GM23338 (cell line): ENCODE measurements at regions not wholly inside any gene's neighbourhood (a gene's known extent, or its start where the extent isn't known, plus 50 kb on each side); places are given as distances from the start of the nearest gene placed in this dataset.
A peak's percentile ranks its signal among the peaks of the same experiment; 100 is the strongest.

Source experiments
- ATAC-seq: fragments of 200-7000 bp; cut with Tn5 transposase; 3 replicates; pipeline ENCODE4 v1.9.1; 2020
- DNase-seq: peaks from one replicate; pipeline ENCODE4 v3.0.0-alpha.2; 2015; ENCODE audit warnings: low spot score
- H2AFZ ChIP-seq: fragments of 200-600 bp; sonication (generic); 2 replicates; pipeline ENCODE4 v1.8.0; 2016; ENCODE audit warnings: antibody characterized with exemption, mild to moderate bottlenecking, moderate library complexity
- H3F3A ChIP-seq: fragments of 200-600 bp; sonication (generic); replicated peaks from 2 replicates; pipeline ENCODE4 v1.8.0; 2017; ENCODE audit warnings: antibody characterized with exemption, mixed run types, low read depth
- H3K27ac ChIP-seq: fragments of 200-600 bp; sonication (generic); 2 replicates; pipeline ENCODE4 v1.6.1; 2016; ENCODE audit warnings: low read depth
- H3K27me3 ChIP-seq: fragments of 200-600 bp; sonication (generic); 2 replicates; pipeline ENCODE4 v1.8.0; 2016; ENCODE audit warnings: mild to moderate bottlenecking, mixed run types, moderate library complexity; ENCODE audit not compliant: insufficient read depth
- H3K36me3 ChIP-seq: fragments of 200-600 bp; sonication (generic); 2 replicates; pipeline ENCODE4 v1.8.0; 2016; ENCODE audit warnings: mild to moderate bottlenecking; ENCODE audit not compliant: insufficient read depth
- H3K4me1 ChIP-seq: fragments of 200-600 bp; sonication (generic); 2 replicates; pipeline ENCODE4 v1.8.0; 2016; ENCODE audit warnings: mild to moderate bottlenecking, moderate library complexity; ENCODE audit not compliant: insufficient read depth
- H3K4me2 ChIP-seq: fragments of 200-600 bp; sonication (generic); 2 replicates; pipeline ENCODE4 v1.7.1; 2017; ENCODE audit warnings: mixed run types
- H3K4me3 ChIP-seq: fragments of 200-600 bp; sonication (generic); 2 replicates; pipeline ENCODE4 v1.6.1; 2016; ENCODE audit warnings: mixed run types
- H3K79me2 ChIP-seq: fragments of 200-600 bp; sonication (generic); replicated peaks from 2 replicates; pipeline ENCODE4 v1.8.0; 2017; ENCODE audit warnings: mild to moderate bottlenecking; ENCODE audit not compliant: insufficient read depth
- H3K9me2 ChIP-seq: fragments of 200-600 bp; sonication (generic); 2 replicates; pipeline ENCODE4 v1.8.0; 2017; ENCODE audit not compliant: insufficient read depth
- H4K20me1 ChIP-seq: fragments of 200-600 bp; sonication (generic); replicated peaks from 2 replicates; pipeline ENCODE4 v1.8.0; 2017; ENCODE audit warnings: mild to moderate bottlenecking; ENCODE audit not compliant: insufficient read depth
- H3K27ac Mint-ChIP-seq: 2 replicates; pipeline ENCODE4 v1.8.0; 2020; ENCODE audit warnings: inconsistent platforms, mild to moderate bottlenecking, moderate library complexity, mixed read lengths
- H3K27me3 Mint-ChIP-seq: 3 replicates; pipeline ENCODE4 v1.8.0; 2022; ENCODE audit warnings: low read depth, mild to moderate bottlenecking, moderate library complexity, mixed read lengths, inconsistent platforms; ENCODE audit not compliant: insufficient read depth, poor library complexity
- H3K36me3 Mint-ChIP-seq: 3 replicates; pipeline ENCODE4 v1.8.0; 2021; ENCODE audit warnings: low read depth, mild to moderate bottlenecking, inconsistent platforms, moderate library complexity, mixed read lengths
- H3K4me1 Mint-ChIP-seq: 3 replicates; pipeline ENCODE4 v1.8.0; 2020; ENCODE audit warnings: mild to moderate bottlenecking, inconsistent platforms, mixed read lengths
- H3K4me3 Mint-ChIP-seq: 3 replicates; pipeline ENCODE4 v1.8.0; 2021; ENCODE audit warnings: moderate library complexity, mild to moderate bottlenecking, inconsistent platforms, mixed read lengths
- H3K9me3 Mint-ChIP-seq: 3 replicates; pipeline ENCODE4 v1.8.0; 2020; ENCODE audit warnings: moderate library complexity, mild to moderate bottlenecking, inconsistent platforms, mixed read lengths
- CREB1 ChIP-seq: fragments of 250-450 bp; sonication (Bioruptor Pico); IDR thresholded peaks from 2 replicates; pipeline ENCODE4 v1.5.0; 2020; ENCODE audit warnings: low read depth, mild to moderate bottlenecking, moderate library complexity
- JUNB ChIP-seq: IDR thresholded peaks from one replicate; pipeline ENCODE4 v1.6.1; 2016; ENCODE audit warnings: antibody characterized with exemption; ENCODE audit not compliant: unreplicated experiment
- NANOG ChIP-seq: IDR thresholded peaks from 2 replicates; pipeline ENCODE4 v1.6.1; 2016; ENCODE audit warnings: antibody characterized with exemption, borderline replicate concordance
- ZNF331 ChIP-seq: fragments of 250-450 bp; sonication (Bioruptor Pico); IDR thresholded peaks from 2 replicates; pipeline ENCODE4 v1.5.0; 2020; ENCODE audit warnings: low read depth, mild to moderate bottlenecking, moderate library complexity
- TF ChIP-seq, protein P1 (sequence below): IDR thresholded peaks from 2 replicates; pipeline ENCODE4 v1.6.1; 2016; ENCODE audit warnings: antibody characterized with exemption
- TF ChIP-seq, protein P2 (sequence below), 2 experiments: fragments of 200-600 bp in 1 of 2; sonication (generic) in 1 of 2; conservative IDR thresholded peaks; 2 replicates each; pipeline versions ENCODE4 v1.5.1 to v1.6.1; 2016 to 2017; ENCODE audit warnings: antibody characterized with exemption in 2 of 2, low read depth in 2 of 2, mild to moderate bottlenecking in 2 of 2, moderate library complexity in 1 of 2
- TF ChIP-seq, protein P3 (sequence below): fragments of 250-450 bp; sonication (Bioruptor Pico); IDR thresholded peaks from 2 replicates; pipeline ENCODE4 v1.5.0; 2020; ENCODE audit warnings: mild to moderate bottlenecking, moderate library complexity

DNA sequence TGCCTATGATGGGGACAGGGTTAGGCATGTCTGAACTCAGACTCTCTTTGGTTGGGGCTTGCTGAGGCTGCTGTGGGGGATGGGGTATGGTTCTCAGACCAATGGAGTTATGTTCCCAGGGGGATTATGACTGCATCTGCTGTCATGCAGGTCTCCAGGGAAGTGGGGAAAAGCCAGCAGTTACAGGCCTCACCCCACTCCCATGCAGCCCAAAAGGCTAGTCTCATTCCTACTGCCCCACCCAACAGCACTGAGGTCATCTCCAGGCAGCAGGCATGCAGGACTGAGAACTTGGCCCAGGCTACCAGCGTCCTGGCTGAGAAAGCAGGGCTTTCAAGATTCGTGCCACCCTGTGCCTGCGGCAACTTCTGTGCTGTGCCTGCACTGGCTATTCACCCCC is 373.3 kb downstream of the HTR7 start:
- Histone ChIP-seq H2AFZ (peak overlapping the region; percentile 74), H3K27me3 (no peaks in the 10 kb centered on the region), H3K4me1 (0 out of 2 replicates have a peak, but pooled peaks cover 7% of the 10 kb centered on the region), H3K4me2 (no peak overlapping the region), H3K4me3 (no peak overlapping the region), H3K9me2 (no peaks in the 10 kb centered on the region), H3K79me2 (no peaks in the 10 kb centered on the region), H3K36me3 (no peaks in the 10 kb centered on the region), H4K20me1 (no peaks in the 10 kb centered on the region), H3F3A (no peaks in the 10 kb centered on the region), H3K27ac (no peak overlapping the region)
- TF ChIP-seq ZNF331 (CRISPR knock-in tag): no peak
- no peak overlapping the region for H3K4me3 Mint-ChIP-seq
- no peak overlapping the region for H3K27ac Mint-ChIP-seq
- ATAC-seq (peak; percentile 66), DNase-seq (no peak)
- H3K27me3 Mint-ChIP-seq: peaks cover 2% of the 10 kb centered on the region
- H3K9me3 Mint-ChIP-seq: no peaks in the 10 kb centered on the region
- H3K4me1 Mint-ChIP-seq: peaks cover 14% of the 10 kb centered on the region
- H3K36me3 Mint-ChIP-seq: no peaks in the 10 kb centered on the region

DNA sequence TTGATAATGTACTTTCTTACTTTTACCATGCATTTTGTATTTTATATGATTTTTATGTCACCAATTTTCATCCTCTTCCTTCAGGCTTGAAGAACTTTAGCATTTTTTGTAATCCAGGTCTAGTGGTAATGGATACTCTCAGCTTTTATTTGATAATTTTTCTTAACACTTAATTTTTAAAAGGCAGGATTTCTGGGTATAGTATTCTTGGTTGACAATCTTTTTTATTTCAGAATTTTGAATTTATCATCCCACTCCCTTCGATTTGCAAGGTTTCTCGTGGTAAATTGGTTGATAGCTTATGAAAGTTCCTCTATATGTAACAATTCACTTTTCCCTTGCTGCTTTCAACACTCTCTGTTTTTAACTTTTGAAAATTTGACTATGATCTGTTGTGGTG is 363.7 kb downstream of the HTR7 start:
- H3K9me2 ChIP-seq: peaks cover 7% of the 10 kb centered on the region
- H3K4me1 ChIP-seq: no peaks in the 10 kb centered on the region
- no peak for DNase-seq
- H3K27ac ChIP-seq: no peak overlapping the region
- H3K36me3 ChIP-seq: no peaks in the 10 kb centered on the region
- H3F3A ChIP-seq: no peaks in the 10 kb centered on the region
- H2AFZ ChIP-seq: no peak overlapping the region
- peaks cover 18% of the 10 kb centered on the region for H3K9me3 Mint-ChIP-seq
- TF ChIP-seq, protein P1, sequence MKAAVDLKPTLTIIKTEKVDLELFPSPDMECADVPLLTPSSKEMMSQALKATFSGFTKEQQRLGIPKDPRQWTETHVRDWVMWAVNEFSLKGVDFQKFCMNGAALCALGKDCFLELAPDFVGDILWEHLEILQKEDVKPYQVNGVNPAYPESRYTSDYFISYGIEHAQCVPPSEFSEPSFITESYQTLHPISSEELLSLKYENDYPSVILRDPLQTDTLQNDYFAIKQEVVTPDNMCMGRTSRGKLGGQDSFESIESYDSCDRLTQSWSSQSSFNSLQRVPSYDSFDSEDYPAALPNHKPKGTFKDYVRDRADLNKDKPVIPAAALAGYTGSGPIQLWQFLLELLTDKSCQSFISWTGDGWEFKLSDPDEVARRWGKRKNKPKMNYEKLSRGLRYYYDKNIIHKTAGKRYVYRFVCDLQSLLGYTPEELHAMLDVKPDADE: no peak
- H3K4me2 ChIP-seq: no peak overlapping the region
- no peak for ATAC-seq
- H3K27me3 Mint-ChIP-seq: no peaks in the 10 kb centered on the region
- no peaks in the 10 kb centered on the region; the same call in 2 of the 3 replicates for H3K36me3 Mint-ChIP-seq
- H3K27me3 ChIP-seq: no peaks in the 10 kb centered on the region
- no peak overlapping the region for H3K4me3 ChIP-seq
- no peak overlapping the region for H3K4me3 Mint-ChIP-seq
- no peaks in the 10 kb centered on the region for H4K20me1 ChIP-seq
- H3K27ac Mint-ChIP-seq: no peak overlapping the region
- H3K4me1 Mint-ChIP-seq: no peaks in the 10 kb centered on the region
- no peaks in the 10 kb centered on the region for H3K79me2 ChIP-seq

DNA sequence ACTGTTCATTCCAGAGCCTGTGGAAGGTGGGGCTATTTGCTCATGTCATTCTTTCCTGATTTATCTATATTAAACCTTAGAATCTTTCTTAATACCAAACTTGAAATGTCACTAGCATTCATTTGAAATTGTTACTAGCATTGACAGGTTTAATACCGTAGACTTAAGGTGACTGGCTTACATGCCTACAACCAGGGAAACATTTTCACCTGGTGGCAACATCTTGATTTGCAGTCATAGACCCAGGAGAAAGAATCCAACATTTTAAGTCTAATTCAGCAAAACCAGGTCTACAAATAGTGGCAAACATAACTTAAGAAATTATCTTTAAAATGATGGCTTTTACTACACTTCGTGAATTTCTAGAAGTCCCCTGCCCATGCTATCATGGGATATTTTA is 353.7 kb downstream of the HTR7 start:
- H3K9me3 Mint-ChIP-seq: no peaks in the 10 kb centered on the region
- no peak overlapping the region for H3K4me3 Mint-ChIP-seq
- peaks cover 3% of the 10 kb centered on the region; the same call in 1 of the 2 replicates for H3K9me2 ChIP-seq
- no peaks in the 10 kb centered on the region for H3K36me3 ChIP-seq
- H3K4me2 ChIP-seq: no peak overlapping the region
- no peaks in the 10 kb centered on the region for H3K79me2 ChIP-seq
- no peaks in the 10 kb centered on the region for H4K20me1 ChIP-seq
- H3K27ac Mint-ChIP-seq: no peak overlapping the region
- H3K4me3 ChIP-seq: no peak overlapping the region
- no peak for TF ChIP-seq JUNB
- no peak for TF ChIP-seq CREB1 (CRISPR knock-in tag)
- no peak for TF ChIP-seq NANOG
- TF ChIP-seq, protein P2, sequence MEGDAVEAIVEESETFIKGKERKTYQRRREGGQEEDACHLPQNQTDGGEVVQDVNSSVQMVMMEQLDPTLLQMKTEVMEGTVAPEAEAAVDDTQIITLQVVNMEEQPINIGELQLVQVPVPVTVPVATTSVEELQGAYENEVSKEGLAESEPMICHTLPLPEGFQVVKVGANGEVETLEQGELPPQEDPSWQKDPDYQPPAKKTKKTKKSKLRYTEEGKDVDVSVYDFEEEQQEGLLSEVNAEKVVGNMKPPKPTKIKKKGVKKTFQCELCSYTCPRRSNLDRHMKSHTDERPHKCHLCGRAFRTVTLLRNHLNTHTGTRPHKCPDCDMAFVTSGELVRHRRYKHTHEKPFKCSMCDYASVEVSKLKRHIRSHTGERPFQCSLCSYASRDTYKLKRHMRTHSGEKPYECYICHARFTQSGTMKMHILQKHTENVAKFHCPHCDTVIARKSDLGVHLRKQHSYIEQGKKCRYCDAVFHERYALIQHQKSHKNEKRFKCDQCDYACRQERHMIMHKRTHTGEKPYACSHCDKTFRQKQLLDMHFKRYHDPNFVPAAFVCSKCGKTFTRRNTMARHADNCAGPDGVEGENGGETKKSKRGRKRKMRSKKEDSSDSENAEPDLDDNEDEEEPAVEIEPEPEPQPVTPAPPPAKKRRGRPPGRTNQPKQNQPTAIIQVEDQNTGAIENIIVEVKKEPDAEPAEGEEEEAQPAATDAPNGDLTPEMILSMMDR (conservative IDR thresholded peaks at IDR 0.05; ENCODE audit: low read depth in 2 of 2): peak; percentile 26 to 48
- TF ChIP-seq, protein P3, sequence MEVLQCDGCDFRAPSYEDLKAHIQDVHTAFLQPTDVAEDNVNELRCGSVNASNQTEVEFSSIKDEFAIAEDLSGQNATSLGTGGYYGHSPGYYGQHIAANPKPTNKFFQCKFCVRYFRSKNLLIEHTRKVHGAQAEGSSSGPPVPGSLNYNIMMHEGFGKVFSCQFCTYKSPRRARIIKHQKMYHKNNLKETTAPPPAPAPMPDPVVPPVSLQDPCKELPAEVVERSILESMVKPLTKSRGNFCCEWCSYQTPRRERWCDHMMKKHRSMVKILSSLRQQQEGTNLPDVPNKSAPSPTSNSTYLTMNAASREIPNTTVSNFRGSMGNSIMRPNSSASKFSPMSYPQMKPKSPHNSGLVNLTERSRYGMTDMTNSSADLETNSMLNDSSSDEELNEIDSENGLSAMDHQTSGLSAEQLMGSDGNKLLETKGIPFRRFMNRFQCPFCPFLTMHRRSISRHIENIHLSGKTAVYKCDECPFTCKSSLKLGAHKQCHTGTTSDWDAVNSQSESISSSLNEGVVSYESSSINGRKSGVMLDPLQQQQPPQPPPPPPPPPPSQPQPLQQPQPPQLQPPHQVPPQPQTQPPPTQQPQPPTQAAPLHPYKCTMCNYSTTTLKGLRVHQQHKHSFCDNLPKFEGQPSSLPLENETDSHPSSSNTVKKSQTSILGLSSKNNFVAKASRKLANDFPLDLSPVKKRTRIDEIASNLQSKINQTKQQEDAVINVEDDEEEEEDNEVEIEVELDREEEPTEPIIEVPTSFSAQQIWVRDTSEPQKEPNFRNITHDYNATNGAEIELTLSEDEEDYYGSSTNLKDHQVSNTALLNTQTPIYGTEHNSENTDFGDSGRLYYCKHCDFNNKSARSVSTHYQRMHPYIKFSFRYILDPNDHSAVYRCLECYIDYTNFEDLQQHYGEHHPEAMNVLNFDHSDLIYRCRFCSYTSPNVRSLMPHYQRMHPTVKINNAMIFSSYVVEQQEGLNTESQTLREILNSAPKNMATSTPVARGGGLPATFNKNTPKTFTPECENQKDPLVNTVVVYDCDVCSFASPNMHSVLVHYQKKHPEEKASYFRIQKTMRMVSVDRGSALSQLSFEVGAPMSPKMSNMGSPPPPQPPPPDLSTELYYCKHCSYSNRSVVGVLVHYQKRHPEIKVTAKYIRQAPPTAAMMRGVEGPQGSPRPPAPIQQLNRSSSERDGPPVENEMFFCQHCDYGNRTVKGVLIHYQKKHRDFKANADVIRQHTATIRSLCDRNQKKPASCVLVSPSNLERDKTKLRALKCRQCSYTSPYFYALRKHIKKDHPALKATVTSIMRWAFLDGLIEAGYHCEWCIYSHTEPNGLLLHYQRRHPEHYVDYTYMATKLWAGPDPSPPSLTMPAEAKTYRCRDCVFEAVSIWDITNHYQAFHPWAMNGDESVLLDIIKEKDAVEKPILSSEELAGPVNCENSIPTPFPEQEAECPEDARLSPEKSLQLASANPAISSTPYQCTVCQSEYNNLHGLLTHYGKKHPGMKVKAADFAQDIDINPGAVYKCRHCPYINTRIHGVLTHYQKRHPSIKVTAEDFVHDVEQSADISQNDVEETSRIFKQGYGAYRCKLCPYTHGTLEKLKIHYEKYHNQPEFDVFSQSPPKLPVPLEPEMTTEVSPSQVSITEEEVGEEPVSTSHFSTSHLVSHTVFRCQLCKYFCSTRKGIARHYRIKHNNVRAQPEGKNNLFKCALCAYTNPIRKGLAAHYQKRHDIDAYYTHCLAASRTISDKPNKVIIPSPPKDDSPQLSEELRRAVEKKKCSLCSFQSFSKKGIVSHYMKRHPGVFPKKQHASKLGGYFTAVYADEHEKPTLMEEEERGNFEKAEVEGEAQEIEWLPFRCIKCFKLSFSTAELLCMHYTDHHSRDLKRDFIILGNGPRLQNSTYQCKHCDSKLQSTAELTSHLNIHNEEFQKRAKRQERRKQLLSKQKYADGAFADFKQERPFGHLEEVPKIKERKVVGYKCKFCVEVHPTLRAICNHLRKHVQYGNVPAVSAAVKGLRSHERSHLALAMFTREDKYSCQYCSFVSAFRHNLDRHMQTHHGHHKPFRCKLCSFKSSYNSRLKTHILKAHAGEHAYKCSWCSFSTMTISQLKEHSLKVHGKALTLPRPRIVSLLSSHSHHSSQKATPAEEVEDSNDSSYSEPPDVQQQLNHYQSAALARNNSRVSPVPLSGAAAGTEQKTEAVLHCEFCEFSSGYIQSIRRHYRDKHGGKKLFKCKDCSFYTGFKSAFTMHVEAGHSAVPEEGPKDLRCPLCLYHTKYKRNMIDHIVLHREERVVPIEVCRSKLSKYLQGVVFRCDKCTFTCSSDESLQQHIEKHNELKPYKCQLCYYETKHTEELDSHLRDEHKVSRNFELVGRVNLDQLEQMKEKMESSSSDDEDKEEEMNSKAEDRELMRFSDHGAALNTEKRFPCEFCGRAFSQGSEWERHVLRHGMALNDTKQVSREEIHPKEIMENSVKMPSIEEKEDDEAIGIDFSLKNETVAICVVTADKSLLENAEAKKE: no peak
- no peak overlapping the region for H2AFZ ChIP-seq
- H3K27me3 ChIP-seq: no peaks in the 10 kb centered on the region
- H3K36me3 Mint-ChIP-seq: no peaks in the 10 kb centered on the region; the same call in 2 of the 3 replicates
- DNase-seq (peak; percentile 47), ATAC-seq (peak; percentile 55)
- H3K27ac ChIP-seq: no peak overlapping the region
- H3K27me3 Mint-ChIP-seq: no peaks in the 10 kb centered on the region
- H3K4me1 Mint-ChIP-seq: no peaks in the 10 kb centered on the region
- no peaks in the 10 kb centered on the region for H3K4me1 ChIP-seq
- H3F3A ChIP-seq: no peaks in the 10 kb centered on the region
